ENCODE measurements at regions not wholly inside any gene's neighbourhood (a gene's known extent, or its start where the extent isn't known, plus 50 kb on each side); places are given as distances from the start of the nearest gene placed in this dataset.

DNA sequence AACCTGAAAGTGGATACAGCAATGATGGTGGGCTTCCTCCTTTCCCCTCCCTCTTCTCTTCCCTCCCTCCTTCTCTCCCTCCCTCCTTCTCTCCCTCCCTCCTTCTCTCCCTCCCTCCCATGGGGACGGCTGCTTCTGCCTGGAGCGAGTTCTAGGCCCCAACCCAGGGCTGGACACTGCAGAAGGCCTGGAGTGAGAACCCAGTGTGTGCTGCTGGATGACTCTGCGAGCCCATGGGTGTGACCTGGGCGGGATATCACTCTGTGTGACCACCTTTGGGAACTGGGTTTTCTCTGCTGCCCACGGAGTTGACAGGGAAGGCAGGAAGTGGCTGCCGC is 242.6 kb upstream of the GSE1 start:
- no peak for DNase-seq (ENCODE audit: extremely low read depth in 1 of 2, low read depth in 1 of 2)

DNA sequence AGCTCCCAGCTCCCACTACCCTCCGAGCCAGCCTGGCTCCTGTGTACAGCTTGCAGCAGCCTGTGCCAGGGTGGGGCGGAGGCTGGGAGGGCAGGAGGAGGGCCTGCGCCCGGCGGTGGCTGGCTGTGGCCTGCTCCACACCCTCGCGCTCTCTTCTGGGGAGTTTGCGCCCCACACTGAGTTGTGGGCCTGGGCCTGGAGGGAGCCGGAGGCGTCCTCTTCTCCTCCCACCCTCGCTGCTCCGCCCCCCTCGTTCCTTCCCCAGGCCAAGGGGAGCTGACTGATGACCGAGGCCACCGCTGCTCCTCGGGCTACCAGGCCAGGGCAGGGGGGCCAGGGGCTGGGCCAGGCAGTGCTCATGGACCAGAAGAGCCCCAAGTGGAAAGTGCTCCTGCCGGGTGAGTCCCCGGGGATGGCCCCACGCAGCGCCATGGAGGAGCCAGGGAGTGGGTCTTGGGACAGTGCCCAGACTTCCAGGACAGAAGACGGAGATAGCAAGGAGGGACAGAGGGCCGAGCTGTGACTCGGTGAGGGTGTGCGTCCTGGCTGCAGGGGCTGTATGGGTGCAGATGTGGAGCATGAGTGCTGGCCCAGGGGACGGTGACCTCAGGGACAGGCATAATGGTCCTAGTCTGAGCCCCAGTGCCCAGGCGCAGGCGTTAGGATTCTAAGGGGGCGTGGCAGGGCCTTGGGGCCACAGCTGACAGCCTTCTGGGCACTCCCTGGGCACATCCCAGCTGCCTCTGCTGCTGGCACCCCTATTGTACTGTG is 242.1 kb upstream of the GSE1 start:
- DNase-seq (ENCODE audit: extremely low read depth in 1 of 2, low read depth in 1 of 2) = no peak

DNA sequence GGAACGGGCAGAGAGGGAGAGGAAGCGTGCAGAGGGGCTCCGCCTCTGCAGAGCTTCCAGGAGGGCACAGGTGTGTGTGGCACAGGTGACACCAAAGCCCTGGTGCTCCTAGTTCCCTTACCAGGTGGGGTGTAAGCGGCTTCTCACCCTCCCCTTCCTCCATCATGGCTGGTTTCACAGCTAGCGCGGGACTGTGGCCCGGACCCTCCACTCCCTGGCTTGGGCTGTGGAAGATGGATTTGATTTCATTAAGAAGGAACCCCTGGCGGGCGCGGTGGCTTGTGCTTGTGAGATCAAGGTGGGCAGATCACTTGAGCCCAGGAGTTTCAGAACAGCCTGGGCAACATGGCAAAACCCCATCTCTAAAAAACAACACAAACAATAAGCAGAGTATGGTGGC is 241.2 kb upstream of the GSE1 start:
- no peak for DNase-seq (ENCODE audit: extremely low read depth in 1 of 2, low read depth in 1 of 2)

DNA sequence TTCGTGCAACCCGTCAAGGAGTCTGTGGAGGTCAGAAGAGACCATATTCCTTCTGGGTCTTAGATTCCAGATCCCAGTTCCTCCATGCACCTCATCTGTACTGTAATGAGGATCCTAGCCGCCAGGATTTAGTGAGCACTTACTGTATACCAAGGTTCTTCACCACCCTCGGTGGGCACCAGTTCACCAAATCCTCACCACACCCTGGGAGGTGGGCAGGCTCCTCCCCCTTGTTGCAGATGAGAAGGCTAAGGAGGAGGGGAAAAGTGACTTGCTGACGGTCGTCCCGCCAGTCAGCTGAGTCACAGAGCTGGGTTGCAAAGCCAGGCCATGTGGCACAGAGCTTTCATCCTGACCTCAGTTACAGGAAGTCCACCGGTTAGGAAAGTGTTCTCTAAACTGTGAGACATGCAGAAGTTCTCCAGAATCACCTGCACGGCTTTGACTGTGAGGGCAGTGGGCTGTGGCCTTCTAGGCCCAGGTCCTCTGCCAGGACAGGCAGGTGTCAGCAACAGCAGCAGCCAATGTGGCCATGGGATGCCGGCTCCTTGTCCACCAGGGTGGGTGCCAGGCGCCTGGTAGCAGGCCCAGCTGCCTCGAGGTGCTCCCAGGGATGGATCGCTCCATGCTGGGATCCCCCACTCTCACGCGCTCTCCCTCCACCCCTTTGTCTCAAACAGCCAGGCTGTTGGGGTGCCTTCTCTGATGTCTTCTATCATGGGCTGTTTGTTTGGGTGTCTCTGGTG is 240.3 kb upstream of the GSE1 start:
- DNase-seq (ENCODE audit: extremely low read depth in 1 of 2, low read depth in 1 of 2) = no peak

DNA sequence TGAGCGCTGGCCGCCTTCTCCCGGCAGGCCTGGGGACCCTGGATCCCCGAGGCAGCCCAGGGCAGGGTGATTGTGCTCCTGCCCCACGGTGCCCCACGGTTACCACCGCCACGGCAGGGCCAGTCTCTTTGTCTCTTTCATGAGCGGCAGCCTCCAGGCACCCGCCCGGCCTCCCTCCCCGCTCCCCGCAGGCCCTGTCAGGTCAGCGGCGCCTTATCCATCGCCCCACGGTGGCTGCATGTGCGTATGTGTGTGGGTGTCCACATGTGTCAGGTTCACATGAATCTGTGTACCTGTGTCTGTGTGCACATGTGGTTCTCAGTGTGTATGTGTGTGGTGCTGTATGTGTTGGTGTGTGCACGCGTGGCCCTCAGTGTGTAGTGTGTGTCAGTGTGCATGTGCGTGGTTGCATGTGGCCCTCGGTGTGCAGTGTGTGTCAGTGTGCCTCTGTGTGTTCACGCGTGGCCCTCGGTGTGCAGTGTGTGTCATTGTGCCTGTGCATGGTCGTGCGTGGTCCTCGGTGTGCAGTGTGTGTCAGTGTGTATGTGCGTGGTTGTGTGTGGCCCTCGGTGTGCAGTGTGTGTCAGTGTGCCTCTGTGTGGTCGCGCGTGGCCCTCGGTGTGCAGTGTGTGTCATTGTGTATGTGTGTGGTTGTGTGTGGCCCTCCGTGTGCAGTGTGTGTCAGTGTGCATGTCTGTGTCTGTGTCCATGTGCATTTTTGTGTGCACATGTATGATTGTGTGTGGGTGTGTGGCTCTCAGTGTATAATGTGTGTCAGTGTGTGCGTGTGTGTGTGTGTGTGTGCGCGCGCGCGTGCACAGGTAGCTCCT is 239.2 kb upstream of the GSE1 start:
- DNase-seq (ENCODE audit: extremely low read depth in 1 of 2, low read depth in 1 of 2) = no peak

DNA sequence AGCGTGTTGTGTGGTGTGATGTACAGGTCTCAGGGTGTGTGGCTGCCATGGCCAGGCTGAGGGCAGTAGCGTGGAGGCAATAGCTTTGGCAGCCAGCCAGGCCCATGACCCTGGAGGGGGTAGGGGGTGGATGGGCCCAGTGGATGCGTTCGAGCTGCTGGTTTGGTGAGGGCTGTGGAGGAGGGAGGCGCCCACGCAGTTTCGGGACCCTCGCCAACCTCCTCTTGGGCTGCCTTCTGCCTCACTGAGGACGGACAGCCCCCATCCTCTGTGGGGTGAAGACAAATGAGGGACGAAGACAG is 238.6 kb upstream of the GSE1 start:
- no peak for DNase-seq (ENCODE audit: extremely low read depth in 1 of 2, low read depth in 1 of 2)

DNA sequence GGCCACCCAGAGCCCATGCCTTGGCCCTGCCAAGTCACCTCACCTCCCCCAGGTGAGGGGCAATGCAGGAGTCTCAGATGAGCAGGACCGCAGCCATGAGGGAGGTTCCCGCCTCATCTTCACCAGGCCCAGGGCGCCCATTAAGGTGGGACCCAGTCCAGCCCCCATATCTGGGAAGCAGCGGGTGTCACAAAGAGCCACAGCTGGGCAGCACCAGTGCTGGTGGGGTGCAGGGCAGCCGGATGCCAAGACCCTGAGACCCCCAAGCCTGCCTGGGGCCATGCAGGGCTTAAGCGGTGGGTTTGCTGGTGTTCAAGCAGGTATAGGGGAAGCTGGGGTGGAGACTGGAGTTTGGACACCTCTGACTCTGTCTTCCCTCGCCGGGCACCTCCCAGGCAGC is 237.8 kb upstream of the GSE1 start:
- DNase-seq (ENCODE audit: extremely low read depth in 1 of 2, low read depth in 1 of 2) = no peak

DNA sequence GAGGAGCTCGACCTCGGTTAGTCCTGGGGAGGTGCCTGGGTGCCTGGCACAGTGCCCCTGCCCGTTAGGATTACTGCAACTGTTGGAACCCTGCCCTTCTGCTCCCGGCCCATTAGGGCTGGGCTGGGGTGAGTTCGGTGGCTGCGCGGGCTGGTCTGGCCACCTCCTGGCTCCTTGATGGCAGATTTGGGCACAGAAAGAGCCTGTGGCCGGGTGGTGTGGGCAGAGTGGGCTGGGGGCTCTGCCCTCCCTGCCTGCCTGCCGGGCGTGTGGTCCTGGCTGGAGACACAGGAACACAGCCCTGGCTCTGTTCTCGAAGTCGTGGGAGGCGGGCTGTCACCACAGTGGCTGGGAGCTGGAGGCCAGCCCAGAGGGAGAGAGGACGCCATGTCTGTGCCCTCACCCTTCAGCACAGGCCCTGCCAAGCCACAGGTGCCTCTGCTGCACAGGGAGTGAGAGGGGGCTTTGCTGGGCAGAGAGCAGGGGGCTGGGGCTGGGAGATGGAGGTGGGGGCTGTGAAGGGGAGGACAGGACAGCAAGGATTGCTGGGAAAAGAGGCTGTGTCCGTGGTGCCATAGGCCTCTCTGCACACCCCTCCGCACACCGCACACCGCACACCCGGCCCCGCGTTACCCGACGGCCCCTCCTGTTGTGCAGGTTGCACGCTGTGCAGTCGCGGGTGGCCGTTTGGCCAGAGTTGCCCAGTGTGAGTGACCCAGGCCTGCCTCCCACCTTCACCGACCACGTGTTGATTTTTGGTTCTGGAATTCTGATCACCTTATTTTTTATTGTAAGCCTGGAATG is 236.6 kb upstream of the GSE1 start:
- DNase-seq (ENCODE audit: extremely low read depth in 1 of 2, low read depth in 1 of 2) = no peak

DNA sequence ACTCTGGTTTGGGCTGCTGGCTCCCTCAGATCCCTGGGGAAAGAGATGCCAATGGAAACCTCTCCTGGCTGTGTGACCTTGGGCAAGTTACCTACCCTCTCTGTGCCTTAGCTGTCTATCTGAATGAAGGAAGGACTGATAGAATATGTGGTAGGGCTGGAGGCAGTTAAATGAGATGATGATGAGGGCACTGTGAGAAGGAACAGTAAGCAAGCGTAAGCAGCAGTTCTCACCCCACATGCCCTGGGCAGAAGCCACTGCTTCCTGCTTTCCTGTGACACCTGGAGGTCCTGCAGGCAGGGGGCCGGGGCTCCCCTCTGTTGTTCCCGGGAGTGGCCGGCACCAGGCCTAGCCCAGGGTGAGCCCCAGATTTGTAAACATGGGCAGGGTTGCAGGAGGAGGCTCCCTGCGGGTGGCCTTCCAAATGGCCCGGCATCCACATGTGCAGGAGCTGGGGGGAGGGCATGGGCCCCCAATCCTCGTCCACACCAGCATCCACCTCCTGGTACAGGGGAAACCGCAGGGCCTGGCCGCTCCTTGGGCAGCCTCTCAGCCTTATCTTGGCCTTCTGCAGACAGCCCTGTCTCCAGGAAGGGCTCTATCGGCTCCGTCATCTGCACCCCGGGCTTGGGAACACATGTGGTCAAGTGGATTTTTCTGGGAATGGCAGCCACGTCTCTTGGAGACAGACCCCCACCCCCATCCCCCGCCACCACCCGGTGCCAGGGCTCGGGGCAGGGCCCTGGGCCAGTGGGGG is 235.6 kb upstream of the GSE1 start:
- no peak for DNase-seq (ENCODE audit: extremely low read depth in 1 of 2, low read depth in 1 of 2)

DNA sequence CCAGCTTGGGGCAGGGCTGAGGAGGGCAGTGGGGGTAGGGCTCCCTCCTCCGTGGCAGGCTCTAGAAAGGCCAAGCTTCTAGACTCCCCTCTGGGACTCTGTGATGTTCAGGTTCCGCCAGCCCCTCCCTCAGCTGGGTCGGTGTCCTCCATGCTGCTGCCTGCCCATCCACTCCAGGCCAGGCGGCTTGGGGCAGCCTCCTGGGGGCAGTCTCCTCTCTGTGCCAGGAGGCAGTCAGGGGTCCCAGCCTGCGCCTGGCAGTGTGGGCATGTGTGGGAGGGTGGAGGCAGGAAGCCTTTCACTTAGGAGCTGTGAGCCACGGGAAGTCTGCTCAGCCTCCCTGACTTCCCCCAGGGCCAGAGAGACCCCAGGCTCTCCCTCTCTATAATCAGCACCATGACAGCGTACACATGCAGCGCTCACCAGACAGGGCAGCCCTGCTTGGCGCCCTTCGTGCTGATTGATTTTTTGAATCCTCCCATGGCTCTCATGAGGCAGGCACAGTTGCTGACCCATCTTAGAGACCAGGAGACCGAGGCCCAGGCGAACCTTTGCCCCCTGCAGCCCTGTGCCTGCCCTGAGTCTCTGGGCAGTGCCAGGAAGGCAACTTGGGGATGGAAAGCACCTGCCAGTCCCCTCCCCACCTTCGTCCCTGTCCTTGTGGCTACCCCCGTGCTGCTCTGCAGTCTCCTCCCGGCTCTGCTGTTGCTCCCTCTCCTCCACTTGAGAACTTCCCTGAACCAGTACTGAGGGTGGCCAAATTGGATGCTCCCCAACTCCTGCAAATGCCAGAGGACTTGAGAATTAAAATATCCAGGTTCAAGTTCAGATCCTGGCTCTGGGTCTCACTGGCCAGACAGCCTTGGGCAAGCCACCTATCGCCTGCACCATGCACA is 234.7 kb upstream of the GSE1 start:
- DNase-seq (ENCODE audit: extremely low read depth in 1 of 2, low read depth in 1 of 2) = no peak

DNA sequence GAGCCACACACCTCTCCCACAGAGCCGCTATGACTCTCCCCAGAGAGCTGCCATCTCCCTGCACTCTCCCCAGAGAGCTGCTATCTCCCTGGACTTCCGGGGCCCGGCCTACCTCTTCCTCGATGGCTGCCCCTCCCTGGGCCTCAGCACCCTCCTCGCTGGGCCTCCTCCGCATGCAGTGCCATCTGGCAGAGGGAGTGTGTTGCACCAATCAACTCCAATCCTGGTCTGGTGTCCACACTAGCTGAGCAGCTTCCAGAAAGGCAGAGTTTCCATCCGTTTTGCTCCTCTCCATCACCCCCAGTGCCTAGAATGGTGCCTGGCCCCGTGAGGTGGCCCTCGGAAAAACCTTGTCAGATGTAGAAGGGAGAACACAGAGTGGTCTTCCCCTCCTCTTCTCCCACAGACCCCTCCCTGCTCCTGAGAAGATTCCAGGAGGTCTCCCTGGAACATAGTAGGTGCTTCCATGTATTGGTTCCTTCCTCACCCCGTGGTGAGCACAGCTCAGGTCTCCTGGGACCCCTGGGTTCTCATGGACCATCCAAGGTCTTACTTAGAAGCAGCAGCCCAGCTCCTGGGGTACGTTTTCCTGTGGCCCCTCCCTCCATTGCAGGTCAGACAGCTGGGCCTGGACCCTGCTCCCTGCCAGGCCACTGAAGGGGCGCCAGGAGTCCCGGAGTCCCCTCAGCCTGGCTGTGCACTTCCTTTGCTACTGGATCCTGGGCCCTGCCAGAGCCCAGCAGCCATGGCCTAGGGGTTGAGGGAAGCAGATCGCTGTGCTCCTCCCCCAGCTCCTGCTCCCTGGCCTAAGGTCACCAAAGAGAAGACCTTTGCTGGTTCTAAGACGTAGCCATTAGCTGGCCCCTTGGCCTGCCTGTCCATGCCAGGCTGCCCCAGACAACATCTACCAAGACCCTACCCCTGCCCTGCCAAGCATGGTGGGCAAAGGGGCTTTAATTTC is 233.8 kb upstream of the GSE1 start:
- no peak for DNase-seq (ENCODE audit: extremely low read depth in 1 of 2, low read depth in 1 of 2)

DNA sequence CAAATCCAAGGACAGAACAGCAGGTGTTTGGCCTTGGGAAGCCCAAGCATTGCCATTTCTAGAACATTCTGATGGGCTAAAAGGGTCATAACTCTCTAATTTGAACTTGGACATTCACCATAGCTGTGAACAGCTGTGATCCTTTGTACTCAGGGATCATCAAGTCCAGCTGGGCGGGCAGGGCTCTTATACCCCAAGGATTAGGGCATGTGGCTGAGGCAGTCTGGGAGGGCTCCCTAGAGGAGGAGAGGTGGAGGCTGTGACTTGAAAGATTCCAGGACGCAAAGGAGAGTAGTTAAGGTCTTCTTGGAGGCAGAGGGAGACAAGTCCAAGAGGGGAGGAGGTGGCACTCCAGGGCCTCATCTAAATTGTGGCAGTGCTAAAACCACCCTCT is 233.1 kb upstream of the GSE1 start:
- no peak for DNase-seq (ENCODE audit: extremely low read depth in 1 of 2, low read depth in 1 of 2)

DNA sequence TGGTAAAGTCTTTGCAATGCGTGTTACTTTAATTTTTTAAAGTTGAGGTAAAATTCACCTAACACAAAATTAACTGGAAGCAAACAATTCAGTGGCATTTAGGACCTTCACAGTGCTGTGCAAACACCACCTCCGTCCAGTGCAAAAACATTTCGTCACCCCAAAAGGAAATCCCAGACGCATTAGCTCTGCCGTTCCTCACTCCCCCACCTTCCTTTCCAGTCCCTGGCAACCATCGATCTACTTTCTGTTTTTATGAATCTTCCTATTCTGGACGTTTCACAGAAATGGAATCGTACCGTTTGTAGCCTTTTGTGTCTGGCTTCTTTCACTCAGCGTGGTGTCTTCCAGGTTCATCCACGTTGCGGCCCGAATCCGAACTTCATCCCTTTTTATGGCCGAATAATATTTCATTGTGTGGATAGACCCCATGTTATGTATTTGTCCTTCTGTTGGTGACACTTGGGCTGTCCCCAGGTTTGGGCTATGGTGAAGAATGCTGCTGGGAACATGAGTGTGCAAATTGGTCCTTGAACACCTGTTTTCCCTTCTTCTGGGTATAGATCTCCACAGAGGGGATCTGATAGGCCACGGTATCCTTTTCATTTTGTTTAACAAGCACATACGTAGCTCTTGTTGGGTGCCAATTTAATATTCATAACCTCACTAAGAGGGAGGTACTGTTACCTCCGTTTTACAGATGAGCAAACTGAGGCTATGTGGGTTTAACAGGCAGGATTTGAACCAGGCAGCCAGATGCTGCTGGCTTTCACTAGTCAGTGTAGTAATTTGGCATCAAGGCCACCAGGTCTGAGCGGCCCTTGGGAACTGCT is 232.0 kb upstream of the GSE1 start:
- no peak for DNase-seq (ENCODE audit: extremely low read depth in 1 of 2, low read depth in 1 of 2)

DNA sequence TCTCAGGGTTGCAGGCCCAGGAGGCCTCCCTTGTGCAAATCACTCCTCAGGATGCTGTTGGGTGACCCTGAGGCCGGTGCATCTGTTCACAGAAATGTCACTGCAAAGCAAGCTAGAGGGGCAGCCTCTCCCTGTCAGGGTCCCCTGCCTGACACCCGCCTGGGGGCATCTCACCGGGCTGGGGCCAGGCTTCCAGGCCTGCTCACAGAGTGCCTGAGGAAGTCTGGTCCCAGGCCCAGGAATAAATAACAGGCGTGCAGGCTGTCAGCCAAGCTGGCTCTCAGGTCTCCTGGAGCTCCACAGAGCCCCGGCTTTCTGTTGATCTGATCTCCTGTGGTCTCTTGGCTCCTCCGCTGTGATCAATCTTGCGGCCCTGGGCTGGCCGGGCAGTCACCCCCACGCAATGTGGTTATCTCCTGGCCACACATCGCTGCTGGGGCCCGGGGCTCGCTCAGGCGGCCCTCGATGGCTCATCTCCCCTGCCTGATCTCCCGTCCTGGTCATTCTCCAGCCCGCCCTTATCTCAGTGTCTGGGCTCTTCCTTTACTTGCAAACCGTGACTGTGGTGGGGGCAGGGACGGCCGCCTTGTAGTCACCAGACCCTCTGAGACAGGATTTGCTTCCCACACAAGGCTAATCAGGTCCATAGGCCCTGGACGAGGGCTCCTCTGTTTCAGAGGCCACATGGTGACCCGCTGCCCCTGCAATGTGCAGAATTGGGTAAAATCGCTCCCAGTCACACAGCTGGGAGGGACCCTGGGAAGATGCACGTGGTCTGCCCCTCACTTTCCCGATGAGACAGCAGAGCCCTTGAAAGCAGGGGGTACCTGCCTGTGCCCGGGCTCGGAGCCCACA is 231.2 kb upstream of the GSE1 start:
- DNase-seq (ENCODE audit: extremely low read depth in 1 of 2, low read depth in 1 of 2) = no peak

DNA sequence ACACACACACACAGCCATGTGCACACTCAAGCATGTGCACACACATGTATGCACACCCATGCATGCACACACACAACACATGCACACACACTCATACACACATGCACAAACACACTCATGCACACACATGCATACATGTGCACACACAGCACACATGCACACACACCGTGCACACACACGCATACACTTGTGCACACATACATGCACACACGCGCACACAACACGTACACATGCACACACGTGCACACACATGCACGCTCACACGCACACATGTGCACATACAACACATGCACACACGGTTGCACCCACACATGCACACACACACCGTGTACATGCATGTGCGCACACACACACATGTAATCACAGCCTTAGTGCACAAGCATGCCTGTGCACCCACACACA is 230.4 kb upstream of the GSE1 start:
- DNase-seq (ENCODE audit: extremely low read depth in 1 of 2, low read depth in 1 of 2) = no peak
